ENCODE measurements at regions not wholly inside any gene's neighbourhood (a gene's known extent, or its start where the extent isn't known, plus 50 kb on each side); places are given as distances from the start of the nearest gene placed in this dataset.
"Not testable (repeated sequence)": the region's sequence is repeated elsewhere in the genome, so short reads cannot be mapped to it uniquely, and the experiment has no call there.

DNA sequence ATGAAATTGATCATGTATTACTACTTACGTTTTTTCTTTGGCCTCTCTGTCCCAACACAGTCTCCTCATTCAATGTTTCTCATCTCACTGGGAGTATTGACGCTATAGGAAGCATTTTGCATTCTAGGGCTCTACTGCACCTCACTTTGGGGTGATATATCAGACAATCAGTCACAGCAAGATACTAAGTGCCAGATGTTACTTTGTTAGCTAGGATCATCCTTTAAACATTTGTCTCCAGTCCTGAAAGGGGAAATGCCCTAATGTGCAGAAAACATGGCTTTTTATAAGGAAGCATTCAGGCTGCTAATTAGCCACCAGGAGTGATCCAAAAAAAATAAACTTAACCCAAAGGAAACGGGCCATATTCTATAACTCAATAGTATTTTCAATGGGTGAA, 409.1 kb downstream of the RWDD3 start:
- intact Hi-C loops (cut with micrococcal nuclease; ENCODE audit: unreplicated experiment) = no loop called here
- no peak overlapping the region for H3K4me3 ChIP-seq (ENCODE audit: low read depth, low read length, poor library complexity, severe bottlenecking)
- no peaks in the 10 kb centered on the region for H3K9me3 ChIP-seq (ENCODE audit: low read length)
- no peaks in the 10 kb centered on the region for H3K79me2 ChIP-seq (ENCODE audit: insufficient read depth, low read depth, low read length)
- no peaks in the 10 kb centered on the region for H4K20me1 ChIP-seq (ENCODE audit: insufficient read depth, low read length)
- no peaks in the 10 kb centered on the region for H3K4me1 ChIP-seq (ENCODE audit: insufficient read depth, low read length, poor library complexity, severe bottlenecking)
- H3K27ac ChIP-seq (ENCODE audit: low read depth, low read length, poor library complexity, severe bottlenecking) = no peak overlapping the region
- DNase-seq (ENCODE audit: low spot score) = no peak
- BruUV-seq (replicated peaks) = no TSS peak
- ChIA-PET CTCF (ENCODE audit: unreplicated experiment) (no interaction called here), POLR2A (no interaction called here)
- no peaks in the 10 kb centered on the region for H3K9me2 ChIP-seq (ENCODE audit: insufficient read depth, low read length)
- no peak overlapping the region for H3K4me2 ChIP-seq (ENCODE audit: low read length)
- no peaks in the 10 kb centered on the region for H3K36me3 ChIP-seq (ENCODE audit: insufficient read depth, low read length)
- TF ChIP-seq, protein P1, sequence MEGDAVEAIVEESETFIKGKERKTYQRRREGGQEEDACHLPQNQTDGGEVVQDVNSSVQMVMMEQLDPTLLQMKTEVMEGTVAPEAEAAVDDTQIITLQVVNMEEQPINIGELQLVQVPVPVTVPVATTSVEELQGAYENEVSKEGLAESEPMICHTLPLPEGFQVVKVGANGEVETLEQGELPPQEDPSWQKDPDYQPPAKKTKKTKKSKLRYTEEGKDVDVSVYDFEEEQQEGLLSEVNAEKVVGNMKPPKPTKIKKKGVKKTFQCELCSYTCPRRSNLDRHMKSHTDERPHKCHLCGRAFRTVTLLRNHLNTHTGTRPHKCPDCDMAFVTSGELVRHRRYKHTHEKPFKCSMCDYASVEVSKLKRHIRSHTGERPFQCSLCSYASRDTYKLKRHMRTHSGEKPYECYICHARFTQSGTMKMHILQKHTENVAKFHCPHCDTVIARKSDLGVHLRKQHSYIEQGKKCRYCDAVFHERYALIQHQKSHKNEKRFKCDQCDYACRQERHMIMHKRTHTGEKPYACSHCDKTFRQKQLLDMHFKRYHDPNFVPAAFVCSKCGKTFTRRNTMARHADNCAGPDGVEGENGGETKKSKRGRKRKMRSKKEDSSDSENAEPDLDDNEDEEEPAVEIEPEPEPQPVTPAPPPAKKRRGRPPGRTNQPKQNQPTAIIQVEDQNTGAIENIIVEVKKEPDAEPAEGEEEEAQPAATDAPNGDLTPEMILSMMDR (conservative IDR thresholded peaks at IDR 0.05; ENCODE audit: low read length) = no peak
- H2AFZ ChIP-seq (ENCODE audit: low read length) = no peak overlapping the region

DNA sequence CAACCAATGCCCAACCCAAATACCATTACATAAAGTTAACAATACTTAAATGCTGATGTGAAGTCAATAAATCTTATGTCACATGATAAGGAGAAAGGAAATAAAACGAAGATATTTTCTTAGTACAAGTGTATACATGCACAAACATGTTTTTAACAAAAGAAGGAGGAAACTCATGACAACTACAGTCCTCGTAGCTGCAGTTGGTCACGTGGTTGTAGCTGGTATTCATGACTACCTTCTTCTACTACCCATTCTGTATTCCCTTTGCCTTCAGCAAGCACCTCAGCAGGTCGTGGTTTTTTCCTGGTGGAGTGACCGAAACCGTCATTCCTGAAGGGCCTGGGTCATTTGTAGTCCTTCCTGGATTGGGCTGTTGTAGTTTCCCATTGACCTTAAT, 411.1 kb downstream of the RWDD3 start:
- BruUV-seq (replicated peaks); intact Hi-C loops (cut with micrococcal nuclease; ENCODE audit: unreplicated experiment): not testable (repeated sequence)

DNA sequence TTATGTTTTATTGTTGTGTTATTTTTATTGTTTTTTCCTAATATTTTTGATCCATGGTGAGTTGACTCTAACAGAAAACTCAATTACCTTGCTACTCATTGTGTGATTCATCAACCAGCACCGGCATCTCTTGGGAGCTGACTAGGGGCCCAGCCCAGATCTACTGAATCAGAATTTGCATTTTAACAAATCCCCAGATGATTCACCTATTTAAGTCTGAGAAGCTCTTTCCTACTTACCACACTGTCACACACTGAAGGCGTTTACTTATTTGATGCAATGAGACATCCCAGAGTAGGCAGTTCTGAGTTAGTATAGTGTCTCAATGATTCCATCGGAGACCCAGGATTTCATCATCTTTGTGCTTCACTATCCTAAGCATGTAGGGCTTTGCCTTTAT, 416.6 kb downstream of the RWDD3 start:
- Histone ChIP-seq H3K27ac (ENCODE audit: low read depth, low read length, poor library complexity, severe bottlenecking) (no peak overlapping the region), H3K36me3 (ENCODE audit: insufficient read depth, low read length) (no peaks in the 10 kb centered on the region), H3K9me2 (ENCODE audit: insufficient read depth, low read length) (no peaks in the 10 kb centered on the region), H2AFZ (ENCODE audit: low read length) (no peak overlapping the region), H4K20me1 (ENCODE audit: insufficient read depth, low read length) (no peaks in the 10 kb centered on the region), H3K4me2 (ENCODE audit: low read length) (no peak overlapping the region), H3K4me3 (ENCODE audit: low read depth, low read length, poor library complexity, severe bottlenecking) (no peak overlapping the region), H3K9me3 (ENCODE audit: low read length) (no peaks in the 10 kb centered on the region), H3K4me1 (ENCODE audit: insufficient read depth, low read length, poor library complexity, severe bottlenecking) (no peaks in the 10 kb centered on the region), H3K79me2 (ENCODE audit: insufficient read depth, low read depth, low read length) (no peaks in the 10 kb centered on the region)
- no peak for TF ChIP-seq EZH2phosphoT487 (IDR thresholded peaks at IDR 0.05; ENCODE audit: borderline replicate concordance, low read depth, low read length)
- TF ChIP-seq, protein P1 (conservative IDR thresholded peaks at IDR 0.05; ENCODE audit: low read length) = no peak
- ChIA-PET CTCF (ENCODE audit: unreplicated experiment) (no interaction called here), POLR2A (no interaction called here)
- BruUV-seq (replicated peaks) = no TSS peak
- DNase-seq (ENCODE audit: low spot score) = no peak
- intact Hi-C loops (cut with micrococcal nuclease; ENCODE audit: unreplicated experiment) = no loop called here

More for the DNA sequence above, 411.1 kb downstream of the RWDD3 start:
- H3K27ac ChIP-seq (ENCODE audit: low read depth, low read length, poor library complexity, severe bottlenecking); DNase-seq (ENCODE audit: low spot score); H3K4me1 ChIP-seq (ENCODE audit: insufficient read depth, low read length, poor library complexity, severe bottlenecking); H3K4me2 ChIP-seq (ENCODE audit: low read length); H3K9me3 ChIP-seq (ENCODE audit: low read length); POLR2A ChIA-PET; H3K4me3 ChIP-seq (ENCODE audit: low read depth, low read length, poor library complexity, severe bottlenecking); H4K20me1 ChIP-seq (ENCODE audit: insufficient read depth, low read length); H3K36me3 ChIP-seq (ENCODE audit: insufficient read depth, low read length); CTCF ChIA-PET (ENCODE audit: unreplicated experiment); H2AFZ ChIP-seq (ENCODE audit: low read length); H3K79me2 ChIP-seq (ENCODE audit: insufficient read depth, low read depth, low read length); H3K9me2 ChIP-seq (ENCODE audit: insufficient read depth, low read length): not testable (repeated sequence)

Data from OCI-LY7 (cell line).